Mucosa of descending colon (tissue), 3 donors: ENCODE measurements at regions not wholly inside any gene's neighbourhood (a gene's known extent, or its start where the extent isn't known, plus 50 kb on each side); places are given as distances from the start of the nearest gene placed in this dataset.

ENCODE experiments used
- ATAC-seq: fragments of 200-7000 bp; cut with Tn5 transposase; one replicate; pipeline ENCODE4 v1.9.1; 2020; ENCODE audit warnings: mild to moderate bottlenecking, moderate library complexity
- DNase-seq, 3 donors: peaks; one replicate each; pipeline ENCODE4 v3.0.0-alpha.2; 2020
- H3K36me3 ChIP-seq: fragments of 200-600 bp; one replicate; pipeline ENCODE4 v1.8.0; 2021; ENCODE audit warnings: low read depth, mild to moderate bottlenecking
- H3K4me1 ChIP-seq: fragments of 200-600 bp; one replicate; pipeline ENCODE4 v1.8.0; 2021; ENCODE audit warnings: low read depth, mild to moderate bottlenecking
- H3K4me3 ChIP-seq: fragments of 200-600 bp; one replicate; pipeline ENCODE4 v1.8.0; 2021; ENCODE audit warnings: mild to moderate bottlenecking
- H3K9me3 ChIP-seq: fragments of 200-600 bp; one replicate; pipeline ENCODE4 v1.8.0; 2021; ENCODE audit warnings: mild to moderate bottlenecking
- intact Hi-C, 2 donors: fragments of 100-400 bp; cut with DNase I in 1 of 2; cut with micrococcal nuclease in 1 of 2; formaldehyde crosslinking; loops; one replicate each; pipeline versions ENCODE4 v1.11.0 to v1.11.1; 2022; cut with DNase I, micrococcal nuclease
- TF ChIP-seq, protein P1 (sequence below): fragments of 200-600 bp; IDR thresholded peaks from one replicate; pipeline ENCODE4 v1.8.0; 2022; ENCODE audit warnings: antibody characterized with exemption, mild to moderate bottlenecking
- donor health status: DM: no; HTN: no; CAD: no; lungs with moderate emphysema.
- donor health status: DM: no; HTN: no; CAD: no.
- donor health status: DM: no; HTN: yes; CAD: no.

GRCh38 chr22:42321908-42322561 is 51.6 kb upstream of the TCF20 start:
- no peaks in the 10 kb centered on the region for H3K9me3 ChIP-seq
- ATAC-seq = peak; percentile 6
- H3K4me3 ChIP-seq = no peak overlapping the region
- no peaks in the 10 kb centered on the region for H3K36me3 ChIP-seq
- intact Hi-C loops = no loop called here
- peak in 2 of 3 donors; percentile 31 to 65 for DNase-seq
- peaks cover 57% of the 10 kb centered on the region for H3K4me1 ChIP-seq
- TF ChIP-seq, protein P1, sequence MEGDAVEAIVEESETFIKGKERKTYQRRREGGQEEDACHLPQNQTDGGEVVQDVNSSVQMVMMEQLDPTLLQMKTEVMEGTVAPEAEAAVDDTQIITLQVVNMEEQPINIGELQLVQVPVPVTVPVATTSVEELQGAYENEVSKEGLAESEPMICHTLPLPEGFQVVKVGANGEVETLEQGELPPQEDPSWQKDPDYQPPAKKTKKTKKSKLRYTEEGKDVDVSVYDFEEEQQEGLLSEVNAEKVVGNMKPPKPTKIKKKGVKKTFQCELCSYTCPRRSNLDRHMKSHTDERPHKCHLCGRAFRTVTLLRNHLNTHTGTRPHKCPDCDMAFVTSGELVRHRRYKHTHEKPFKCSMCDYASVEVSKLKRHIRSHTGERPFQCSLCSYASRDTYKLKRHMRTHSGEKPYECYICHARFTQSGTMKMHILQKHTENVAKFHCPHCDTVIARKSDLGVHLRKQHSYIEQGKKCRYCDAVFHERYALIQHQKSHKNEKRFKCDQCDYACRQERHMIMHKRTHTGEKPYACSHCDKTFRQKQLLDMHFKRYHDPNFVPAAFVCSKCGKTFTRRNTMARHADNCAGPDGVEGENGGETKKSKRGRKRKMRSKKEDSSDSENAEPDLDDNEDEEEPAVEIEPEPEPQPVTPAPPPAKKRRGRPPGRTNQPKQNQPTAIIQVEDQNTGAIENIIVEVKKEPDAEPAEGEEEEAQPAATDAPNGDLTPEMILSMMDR = no peak

DNA sequence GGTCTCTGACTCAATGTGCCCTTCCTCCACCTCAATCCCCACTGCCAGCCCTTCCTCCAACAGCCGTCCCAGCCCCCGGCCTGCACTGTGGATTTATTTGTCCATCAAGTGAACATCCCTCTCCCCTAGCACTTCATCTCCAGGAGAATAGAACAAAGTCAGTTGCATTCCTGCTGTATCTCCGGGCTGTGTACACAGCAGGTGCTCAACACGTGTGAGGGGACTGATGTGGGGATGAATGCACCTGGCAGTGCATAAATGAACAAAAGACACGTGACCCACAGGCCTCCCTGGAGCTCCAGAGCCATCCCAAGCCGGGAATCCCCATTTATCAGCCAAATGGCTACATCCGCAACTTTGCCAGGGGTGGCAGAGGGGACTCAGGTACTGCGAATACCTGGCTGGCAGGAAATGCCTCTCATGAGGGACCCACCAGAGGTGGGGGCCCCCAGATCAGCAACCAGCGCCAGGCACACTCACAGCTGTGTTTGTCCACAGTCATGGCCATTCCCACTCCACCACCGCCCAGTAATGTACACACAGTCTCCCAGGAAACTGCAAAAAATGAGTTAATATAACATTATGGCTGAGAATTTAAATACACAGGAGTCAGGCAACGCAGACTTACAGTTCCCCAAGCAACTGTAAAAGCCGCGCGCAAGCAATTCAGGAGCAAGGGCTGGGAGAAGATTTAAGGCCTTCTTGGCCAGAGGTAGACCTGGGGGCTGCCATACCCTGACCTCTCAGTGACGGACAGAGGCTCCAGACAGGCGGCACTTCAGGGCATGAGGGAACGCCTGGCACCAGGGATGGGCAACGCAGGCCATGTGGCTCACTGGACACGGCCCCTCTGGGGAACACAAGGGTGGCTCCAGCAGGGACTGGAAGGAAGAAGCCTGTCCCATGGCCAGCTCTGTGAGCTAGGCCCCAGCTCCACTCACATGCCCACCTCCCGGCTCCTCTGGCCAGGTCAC is 50.3 kb upstream of the TCF20 start:
- intact Hi-C loops = no loop called here
- no peaks in the 10 kb centered on the region for H3K9me3 ChIP-seq
- no peaks in the 10 kb centered on the region for H3K36me3 ChIP-seq
- H3K4me1 ChIP-seq = peaks cover 66% of the 10 kb centered on the region
- DNase-seq = peak; percentile 61 to 77 (median 68)
- TF ChIP-seq, protein P1 = no peak
- peak; percentile 55 for ATAC-seq
- H3K4me3 ChIP-seq = no peak overlapping the region
